WTC11 (cell line): ENCODE measurements at regions not wholly inside any gene's neighbourhood (a gene's known extent, or its start where the extent isn't known, plus 50 kb on each side); places are given as distances from the start of the nearest gene placed in this dataset.

Source experiments
- ATAC-seq: fragments of 200-7000 bp; cut with Tn5 transposase; 2 replicates; pipeline ENCODE4 v1.10.0; 2021; ENCODE audit warnings: mild to moderate bottlenecking, moderate library complexity
- CTCF ChIA-PET: fragments of 300-600 bp; sonication (Branson Sonifier 250); formaldehyde crosslinking; loops from one replicate; lab custom pipeline; 2021; ENCODE audit warnings: antibody characterized with exemption; lab: Charles Lee
- POLR2A ChIA-PET: fragments of 350-600 bp; sonication (Branson Sonifier 250); formaldehyde crosslinking; loops from one replicate; lab custom pipeline; 2021; ENCODE audit warnings: antibody characterized with exemption; lab: Charles Lee
- DNase-seq: peaks from one replicate; pipeline ENCODE4 v3.0.0; 2021; ENCODE audit warnings: low spot score
- H3K27ac Mint-ChIP-seq: 2 replicates; pipeline ENCODE4 v1.8.0; 2021; ENCODE audit warnings: mixed read lengths
- H3K27me3 Mint-ChIP-seq: 2 replicates; pipeline ENCODE4 v1.8.0; 2021; ENCODE audit warnings: low read depth, mild to moderate bottlenecking, moderate library complexity, mixed read lengths
- H3K36me3 Mint-ChIP-seq: 2 replicates; pipeline ENCODE4 v1.8.0; 2021; ENCODE audit warnings: mixed read lengths
- H3K4me1 Mint-ChIP-seq: 2 replicates; pipeline ENCODE4 v1.8.0; 2022; ENCODE audit warnings: mixed read lengths
- H3K4me3 Mint-ChIP-seq: 2 replicates; pipeline ENCODE4 v1.8.0; 2021; ENCODE audit warnings: mild to moderate bottlenecking, moderate library complexity, mixed read lengths
- H3K9me3 Mint-ChIP-seq: 2 replicates; pipeline ENCODE4 v1.8.0; 2021; ENCODE audit warnings: mixed read lengths
- CBFB ChIP-seq: sonication (generic); formaldehyde crosslinking; IDR thresholded peaks from 2 replicates; pipeline ENCODE4 v1.8.1; 2022; ENCODE audit warnings: mild to moderate bottlenecking, low read depth, missing genetic modification reagents
- ETV6 ChIP-seq: sonication (generic); formaldehyde crosslinking; IDR thresholded peaks from 2 replicates; pipeline ENCODE4 v1.8.1; 2022; ENCODE audit warnings: mild to moderate bottlenecking, missing genetic modification reagents
- FOXK1 ChIP-seq: sonication (generic); formaldehyde crosslinking; IDR thresholded peaks from 2 replicates; pipeline ENCODE4 v1.8.0; 2022; ENCODE audit warnings: mild to moderate bottlenecking, moderate library complexity, missing genetic modification reagents
- FOXP1 ChIP-seq: sonication (generic); formaldehyde crosslinking; IDR thresholded peaks from 2 replicates; pipeline ENCODE4 v1.8.0; 2022; ENCODE audit warnings: missing genetic modification reagents, mild to moderate bottlenecking, moderate library complexity, borderline replicate concordance
- GTF2I ChIP-seq: fragments of 250-450 bp; sonication (Bioruptor Pico); conservative IDR thresholded peaks from 2 replicates; pipeline ENCODE4 v1.4.0; 2021; ENCODE audit warnings: mild to moderate bottlenecking
- NFATC4 ChIP-seq: fragments of 250-450 bp; sonication (Bioruptor Pico); IDR thresholded peaks from 2 replicates; pipeline ENCODE4 v1.9.0; 2021; ENCODE audit warnings: mild to moderate bottlenecking
- NR3C1 ChIP-seq: sonication (generic); formaldehyde crosslinking; conservative IDR thresholded peaks from 2 replicates; pipeline ENCODE4 v1.8.1; 2023; ENCODE audit warnings: low read depth, mild to moderate bottlenecking, missing genetic modification reagents
- SMAD3 ChIP-seq: sonication (generic); formaldehyde crosslinking; IDR thresholded peaks from 2 replicates; pipeline ENCODE4 v1.8.0; 2022; ENCODE audit warnings: missing genetic modification reagents, mild to moderate bottlenecking, borderline replicate concordance
- SP1 ChIP-seq: sonication (generic); formaldehyde crosslinking; conservative IDR thresholded peaks from 2 replicates; pipeline ENCODE4 v1.8.1; 2022; ENCODE audit warnings: missing genetic modification reagents
- TEAD4 ChIP-seq: sonication (generic); formaldehyde crosslinking; IDR thresholded peaks from 2 replicates; pipeline ENCODE4 v1.8.0; 2022; ENCODE audit warnings: mild to moderate bottlenecking, missing genetic modification reagents
- ZNF138 ChIP-seq: sonication (generic); formaldehyde crosslinking; conservative IDR thresholded peaks from 2 replicates; pipeline ENCODE4 v1.8.1; 2022; ENCODE audit warnings: mild to moderate bottlenecking, moderate library complexity, missing genetic modification reagents
- ZNF219 ChIP-seq: sonication (generic); formaldehyde crosslinking; IDR thresholded peaks from 2 replicates; pipeline ENCODE4 v1.8.0; 2023; ENCODE audit warnings: missing genetic modification reagents, mild to moderate bottlenecking, borderline replicate concordance
- ZNF232 ChIP-seq: sonication (generic); formaldehyde crosslinking; IDR thresholded peaks from 2 replicates; pipeline ENCODE4 v1.8.0; 2022; ENCODE audit warnings: mild to moderate bottlenecking, missing genetic modification reagents
- ZNF263 ChIP-seq: sonication (generic); formaldehyde crosslinking; IDR thresholded peaks from 2 replicates; pipeline ENCODE4 v1.8.1; 2022; ENCODE audit warnings: low read depth, mild to moderate bottlenecking, moderate library complexity, missing genetic modification reagents
- ZNF671 ChIP-seq: fragments of 250-450 bp; sonication (Bioruptor Pico); IDR thresholded peaks from 2 replicates; pipeline ENCODE4 v1.8.0; 2021; ENCODE audit warnings: mild to moderate bottlenecking
- TF ChIP-seq, protein P1 (sequence below): sonication (generic); formaldehyde crosslinking; IDR thresholded peaks from 2 replicates; pipeline ENCODE4 v1.8.0; 2022; ENCODE audit warnings: mild to moderate bottlenecking, missing genetic modification reagents
- TF ChIP-seq, protein P2 (sequence below): fragments of 250-450 bp; sonication (Bioruptor Pico); IDR thresholded peaks from 2 replicates; pipeline ENCODE4 v1.8.0; 2021; ENCODE audit warnings: mild to moderate bottlenecking
- TF ChIP-seq, protein P3 (sequence below): fragments of 250-450 bp; sonication (Bioruptor Pico); conservative IDR thresholded peaks from 2 replicates; pipeline ENCODE4 v1.9.0; 2021; ENCODE audit warnings: mild to moderate bottlenecking
- TF ChIP-seq, protein P4 (sequence below): fragments of 250-450 bp; sonication (Bioruptor Pico); IDR thresholded peaks from 2 replicates; pipeline ENCODE4 v1.9.0; 2021; ENCODE audit warnings: mild to moderate bottlenecking, borderline replicate concordance
- TF ChIP-seq, protein P5 (sequence below): sonication (generic); formaldehyde crosslinking; IDR thresholded peaks from 2 replicates; pipeline ENCODE4 v1.8.0; 2022; ENCODE audit warnings: mild to moderate bottlenecking, missing genetic modification reagents

DNA sequence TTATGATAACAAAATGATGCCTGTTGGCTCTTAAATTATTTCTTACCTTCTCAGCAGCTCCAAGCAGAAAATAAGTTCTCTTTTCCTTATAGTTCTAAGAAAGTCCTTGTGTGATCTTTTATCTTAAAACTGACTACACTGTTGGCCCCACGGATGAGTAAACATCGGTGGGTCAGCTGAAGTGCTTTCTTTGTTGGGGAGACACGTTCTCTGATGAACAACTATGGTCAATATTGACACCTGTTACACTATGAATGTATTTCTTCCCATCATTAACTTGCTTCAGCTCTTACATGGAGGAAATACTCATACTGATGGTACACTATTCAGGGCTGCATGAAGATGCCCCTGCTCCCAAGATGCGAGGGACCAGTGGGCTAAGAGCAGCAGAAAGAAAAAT lies 110.8 kb upstream of the EEA1 start:
- CTCF ChIA-PET: no interaction called here
- no peak for ATAC-seq
- Mint-ChIP-seq H3K27ac (no peak overlapping the region), H3K9me3 (peaks cover 7% of the 10 kb centered on the region), H3K36me3 (no peaks in the 10 kb centered on the region; the same call in 1 of the 2 replicates), H3K27me3 (no peaks in the 10 kb centered on the region), H3K4me1 (peaks cover 8% of the 10 kb centered on the region), H3K4me3 (no peak overlapping the region)
- no peak for DNase-seq
- TF ChIP-seq ZNF671 (CRISPR knock-in tag) (no peak), FOXK1 (CRISPR knock-in tag) (no peak), ZNF219 (CRISPR knock-in tag) (no peak), ZNF232 (CRISPR knock-in tag) (no peak), SMAD3 (no peak), ETV6 (CRISPR knock-in tag) (no peak), ZNF138 (CRISPR knock-in tag) (no peak), FOXP1 (CRISPR knock-in tag) (no peak), SP1 (CRISPR knock-in tag) (no peak), CBFB (CRISPR knock-in tag) (no peak), NR3C1 (no peak), NFATC4 (CRISPR knock-in tag) (no peak), TEAD4 (CRISPR knock-in tag) (no peak), ZNF263 (no peak), GTF2I (CRISPR knock-in tag) (no peak)
- TF ChIP-seq, protein P1, sequence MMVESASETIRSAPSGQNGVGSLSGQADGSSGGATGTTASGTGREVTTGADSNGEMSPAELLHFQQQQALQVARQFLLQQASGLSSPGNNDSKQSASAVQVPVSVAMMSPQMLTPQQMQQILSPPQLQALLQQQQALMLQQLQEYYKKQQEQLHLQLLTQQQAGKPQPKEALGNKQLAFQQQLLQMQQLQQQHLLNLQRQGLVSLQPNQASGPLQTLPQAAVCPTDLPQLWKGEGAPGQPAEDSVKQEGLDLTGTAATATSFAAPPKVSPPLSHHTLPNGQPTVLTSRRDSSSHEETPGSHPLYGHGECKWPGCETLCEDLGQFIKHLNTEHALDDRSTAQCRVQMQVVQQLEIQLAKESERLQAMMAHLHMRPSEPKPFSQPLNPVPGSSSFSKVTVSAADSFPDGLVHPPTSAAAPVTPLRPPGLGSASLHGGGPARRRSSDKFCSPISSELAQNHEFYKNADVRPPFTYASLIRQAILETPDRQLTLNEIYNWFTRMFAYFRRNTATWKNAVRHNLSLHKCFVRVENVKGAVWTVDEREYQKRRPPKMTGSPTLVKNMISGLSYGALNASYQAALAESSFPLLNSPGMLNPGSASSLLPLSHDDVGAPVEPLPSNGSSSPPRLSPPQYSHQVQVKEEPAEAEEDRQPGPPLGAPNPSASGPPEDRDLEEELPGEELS (CRISPR knock-in tag): no peak
- TF ChIP-seq, protein P2, sequence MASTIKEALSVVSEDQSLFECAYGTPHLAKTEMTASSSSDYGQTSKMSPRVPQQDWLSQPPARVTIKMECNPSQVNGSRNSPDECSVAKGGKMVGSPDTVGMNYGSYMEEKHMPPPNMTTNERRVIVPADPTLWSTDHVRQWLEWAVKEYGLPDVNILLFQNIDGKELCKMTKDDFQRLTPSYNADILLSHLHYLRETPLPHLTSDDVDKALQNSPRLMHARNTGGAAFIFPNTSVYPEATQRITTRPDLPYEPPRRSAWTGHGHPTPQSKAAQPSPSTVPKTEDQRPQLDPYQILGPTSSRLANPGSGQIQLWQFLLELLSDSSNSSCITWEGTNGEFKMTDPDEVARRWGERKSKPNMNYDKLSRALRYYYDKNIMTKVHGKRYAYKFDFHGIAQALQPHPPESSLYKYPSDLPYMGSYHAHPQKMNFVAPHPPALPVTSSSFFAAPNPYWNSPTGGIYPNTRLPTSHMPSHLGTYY: no peak
- TF ChIP-seq, protein P3, sequence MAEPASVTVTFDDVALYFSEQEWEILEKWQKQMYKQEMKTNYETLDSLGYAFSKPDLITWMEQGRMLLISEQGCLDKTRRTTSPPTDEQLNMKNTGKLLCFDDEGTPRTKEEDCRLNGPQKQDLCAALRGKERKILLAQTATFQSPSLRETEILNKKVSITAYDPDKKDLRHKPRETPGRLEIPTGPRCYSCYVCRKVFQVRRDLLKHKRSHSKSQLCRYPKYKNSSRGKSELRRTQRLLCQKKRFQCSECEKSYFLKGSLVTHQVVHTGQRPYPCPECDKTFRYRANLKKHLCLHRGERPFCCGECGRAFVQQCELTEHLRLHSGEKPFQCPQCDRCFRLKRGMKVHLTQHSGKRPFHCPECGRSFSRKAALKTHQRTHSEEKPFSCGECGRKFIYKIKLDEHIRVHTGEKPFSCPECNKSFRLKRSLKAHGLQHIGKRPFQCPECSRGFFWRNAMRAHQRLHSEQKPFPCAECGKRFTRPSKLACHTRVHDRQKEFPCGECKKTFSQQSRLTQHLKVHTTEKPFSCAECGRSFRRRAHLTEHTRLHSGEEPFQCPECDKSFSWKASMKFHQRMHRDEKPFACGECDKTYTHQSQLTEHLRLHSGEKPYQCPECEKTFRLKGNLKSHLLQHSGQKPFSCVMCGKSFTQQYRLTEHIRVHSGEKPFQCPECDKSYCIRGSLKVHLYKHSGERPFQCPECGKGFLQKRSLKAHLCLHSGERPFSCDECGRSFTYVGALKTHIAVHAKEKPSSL (CRISPR knock-in tag): no peak
- TF ChIP-seq, protein P4, sequence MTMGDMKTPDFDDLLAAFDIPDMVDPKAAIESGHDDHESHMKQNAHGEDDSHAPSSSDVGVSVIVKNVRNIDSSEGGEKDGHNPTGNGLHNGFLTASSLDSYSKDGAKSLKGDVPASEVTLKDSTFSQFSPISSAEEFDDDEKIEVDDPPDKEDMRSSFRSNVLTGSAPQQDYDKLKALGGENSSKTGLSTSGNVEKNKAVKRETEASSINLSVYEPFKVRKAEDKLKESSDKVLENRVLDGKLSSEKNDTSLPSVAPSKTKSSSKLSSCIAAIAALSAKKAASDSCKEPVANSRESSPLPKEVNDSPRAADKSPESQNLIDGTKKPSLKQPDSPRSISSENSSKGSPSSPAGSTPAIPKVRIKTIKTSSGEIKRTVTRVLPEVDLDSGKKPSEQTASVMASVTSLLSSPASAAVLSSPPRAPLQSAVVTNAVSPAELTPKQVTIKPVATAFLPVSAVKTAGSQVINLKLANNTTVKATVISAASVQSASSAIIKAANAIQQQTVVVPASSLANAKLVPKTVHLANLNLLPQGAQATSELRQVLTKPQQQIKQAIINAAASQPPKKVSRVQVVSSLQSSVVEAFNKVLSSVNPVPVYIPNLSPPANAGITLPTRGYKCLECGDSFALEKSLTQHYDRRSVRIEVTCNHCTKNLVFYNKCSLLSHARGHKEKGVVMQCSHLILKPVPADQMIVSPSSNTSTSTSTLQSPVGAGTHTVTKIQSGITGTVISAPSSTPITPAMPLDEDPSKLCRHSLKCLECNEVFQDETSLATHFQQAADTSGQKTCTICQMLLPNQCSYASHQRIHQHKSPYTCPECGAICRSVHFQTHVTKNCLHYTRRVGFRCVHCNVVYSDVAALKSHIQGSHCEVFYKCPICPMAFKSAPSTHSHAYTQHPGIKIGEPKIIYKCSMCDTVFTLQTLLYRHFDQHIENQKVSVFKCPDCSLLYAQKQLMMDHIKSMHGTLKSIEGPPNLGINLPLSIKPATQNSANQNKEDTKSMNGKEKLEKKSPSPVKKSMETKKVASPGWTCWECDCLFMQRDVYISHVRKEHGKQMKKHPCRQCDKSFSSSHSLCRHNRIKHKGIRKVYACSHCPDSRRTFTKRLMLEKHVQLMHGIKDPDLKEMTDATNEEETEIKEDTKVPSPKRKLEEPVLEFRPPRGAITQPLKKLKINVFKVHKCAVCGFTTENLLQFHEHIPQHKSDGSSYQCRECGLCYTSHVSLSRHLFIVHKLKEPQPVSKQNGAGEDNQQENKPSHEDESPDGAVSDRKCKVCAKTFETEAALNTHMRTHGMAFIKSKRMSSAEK (CRISPR knock-in tag): no peak
- TF ChIP-seq, protein P5, sequence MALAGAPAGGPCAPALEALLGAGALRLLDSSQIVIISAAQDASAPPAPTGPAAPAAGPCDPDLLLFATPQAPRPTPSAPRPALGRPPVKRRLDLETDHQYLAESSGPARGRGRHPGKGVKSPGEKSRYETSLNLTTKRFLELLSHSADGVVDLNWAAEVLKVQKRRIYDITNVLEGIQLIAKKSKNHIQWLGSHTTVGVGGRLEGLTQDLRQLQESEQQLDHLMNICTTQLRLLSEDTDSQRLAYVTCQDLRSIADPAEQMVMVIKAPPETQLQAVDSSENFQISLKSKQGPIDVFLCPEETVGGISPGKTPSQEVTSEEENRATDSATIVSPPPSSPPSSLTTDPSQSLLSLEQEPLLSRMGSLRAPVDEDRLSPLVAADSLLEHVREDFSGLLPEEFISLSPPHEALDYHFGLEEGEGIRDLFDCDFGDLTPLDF (CRISPR knock-in tag): no peak
- POLR2A ChIA-PET: no interaction called here
